ENCODE measurements at regions not wholly inside any gene's neighbourhood (a gene's known extent, or its start where the extent isn't known, plus 50 kb on each side); places are given as distances from the start of the nearest gene placed in this dataset.
"Not testable (repeated sequence)": the region's sequence is repeated elsewhere in the genome, so short reads cannot be mapped to it uniquely, and the experiment has no call there.

DNA sequence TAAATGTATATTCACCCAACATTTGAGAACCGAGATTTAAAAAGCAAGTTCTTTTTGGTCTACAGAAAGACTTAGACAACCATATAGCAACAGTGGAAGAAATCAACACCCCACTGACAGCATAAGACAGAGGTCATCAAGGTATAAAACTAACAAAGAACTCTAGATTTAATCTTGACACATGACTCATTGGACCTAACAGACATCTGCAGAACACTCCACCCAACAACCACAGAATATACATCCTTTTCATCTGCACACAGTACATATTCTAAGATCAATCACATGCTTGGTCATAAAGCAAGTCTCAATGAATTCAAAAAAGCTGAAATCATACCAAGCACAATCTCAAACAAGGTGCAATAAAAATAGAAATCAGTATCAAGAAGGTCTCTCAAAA lies 65.8 kb downstream of the SPIN4 start:
- DNase-seq (ENCODE audit: low read depth) = no peak
- no peak overlapping the region for H3K4me3 ChIP-seq (ENCODE audit: low read depth, low read length)
- TF ChIP-seq, protein P1, sequence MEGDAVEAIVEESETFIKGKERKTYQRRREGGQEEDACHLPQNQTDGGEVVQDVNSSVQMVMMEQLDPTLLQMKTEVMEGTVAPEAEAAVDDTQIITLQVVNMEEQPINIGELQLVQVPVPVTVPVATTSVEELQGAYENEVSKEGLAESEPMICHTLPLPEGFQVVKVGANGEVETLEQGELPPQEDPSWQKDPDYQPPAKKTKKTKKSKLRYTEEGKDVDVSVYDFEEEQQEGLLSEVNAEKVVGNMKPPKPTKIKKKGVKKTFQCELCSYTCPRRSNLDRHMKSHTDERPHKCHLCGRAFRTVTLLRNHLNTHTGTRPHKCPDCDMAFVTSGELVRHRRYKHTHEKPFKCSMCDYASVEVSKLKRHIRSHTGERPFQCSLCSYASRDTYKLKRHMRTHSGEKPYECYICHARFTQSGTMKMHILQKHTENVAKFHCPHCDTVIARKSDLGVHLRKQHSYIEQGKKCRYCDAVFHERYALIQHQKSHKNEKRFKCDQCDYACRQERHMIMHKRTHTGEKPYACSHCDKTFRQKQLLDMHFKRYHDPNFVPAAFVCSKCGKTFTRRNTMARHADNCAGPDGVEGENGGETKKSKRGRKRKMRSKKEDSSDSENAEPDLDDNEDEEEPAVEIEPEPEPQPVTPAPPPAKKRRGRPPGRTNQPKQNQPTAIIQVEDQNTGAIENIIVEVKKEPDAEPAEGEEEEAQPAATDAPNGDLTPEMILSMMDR (IDR thresholded peaks at IDR 0.05; ENCODE audit: control insufficient read depth, extremely low read depth, insufficient read depth) = no peak

GRCh38 chrX:63284659-63285058 lies 66.5 kb downstream of the SPIN4 start:
- TF ChIP-seq, protein P1 (IDR thresholded peaks at IDR 0.05; ENCODE audit: control insufficient read depth, extremely low read depth, insufficient read depth) = no peak
- H3K4me3 ChIP-seq (ENCODE audit: low read depth, low read length) = no peak overlapping the region
- DNase-seq (ENCODE audit: low read depth) = no peak

- DNase-seq (ENCODE audit: low read depth) = no peak
- TF ChIP-seq, protein P1 (IDR thresholded peaks at IDR 0.05; ENCODE audit: control insufficient read depth, extremely low read depth, insufficient read depth) = no peak
- H3K4me3 ChIP-seq (ENCODE audit: low read depth, low read length) = no peak overlapping the region
These were observed 67.8 kb downstream of the SPIN4 start for GRCh38 chrX:63283348-63283747.

DNA sequence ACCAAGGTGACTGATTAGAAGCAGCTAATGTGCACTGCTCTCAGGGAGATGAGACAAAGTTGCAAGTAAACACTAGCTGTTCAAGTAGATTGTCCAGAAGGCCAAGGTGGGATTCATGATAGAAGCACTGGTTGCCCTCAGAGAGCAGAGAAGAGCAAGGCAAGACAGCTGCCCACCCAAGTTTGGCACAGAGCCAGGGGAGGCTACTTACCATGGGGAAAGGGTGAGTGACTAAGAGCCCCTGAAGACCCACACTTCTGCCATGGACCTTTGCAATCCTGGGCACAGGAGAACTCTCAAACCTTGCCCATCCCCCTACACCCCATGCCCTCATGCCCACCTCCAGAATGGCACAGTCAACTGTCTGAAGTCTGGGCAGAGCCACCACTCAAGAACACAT lies 68.3 kb downstream of the SPIN4 start:
- TF ChIP-seq, protein P1 (IDR thresholded peaks at IDR 0.05; ENCODE audit: control insufficient read depth, extremely low read depth, insufficient read depth) = no peak
- DNase-seq (ENCODE audit: low read depth) = no peak
- no peak overlapping the region for H3K4me3 ChIP-seq (ENCODE audit: low read depth, low read length)

DNA sequence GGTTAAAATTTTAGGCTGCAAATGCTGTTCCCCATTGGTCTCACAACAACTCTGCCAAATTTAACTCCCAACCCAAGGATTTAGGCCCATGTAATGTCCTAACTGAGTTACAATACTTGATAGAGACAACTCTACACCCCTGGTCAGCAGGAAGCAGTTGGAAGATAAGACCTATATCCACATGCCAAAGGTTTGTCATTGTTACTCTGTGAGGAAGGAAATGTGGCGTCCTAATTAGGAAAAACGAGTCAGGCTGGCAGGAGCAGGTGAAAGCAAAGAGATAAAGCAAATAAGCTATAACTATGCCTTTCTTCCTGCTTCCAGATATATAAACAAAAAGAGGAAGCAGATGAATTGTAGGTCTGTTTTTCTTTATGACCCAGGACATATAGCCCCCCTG lies 69.1 kb downstream of the SPIN4 start:
- TF ChIP-seq, protein P1 (IDR thresholded peaks at IDR 0.05; ENCODE audit: control insufficient read depth, extremely low read depth, insufficient read depth) = no peak
- DNase-seq (ENCODE audit: low read depth) = peak; percentile 67
- no peak overlapping the region for H3K4me3 ChIP-seq (ENCODE audit: low read depth, low read length)

GRCh38 chrX:63281465-63281864 lies 69.7 kb downstream of the SPIN4 start:
- H3K4me3 ChIP-seq (ENCODE audit: low read depth, low read length) = no peak overlapping the region
- DNase-seq (ENCODE audit: low read depth) = no peak
- TF ChIP-seq, protein P1 (IDR thresholded peaks at IDR 0.05; ENCODE audit: control insufficient read depth, extremely low read depth, insufficient read depth) = no peak

DNA sequence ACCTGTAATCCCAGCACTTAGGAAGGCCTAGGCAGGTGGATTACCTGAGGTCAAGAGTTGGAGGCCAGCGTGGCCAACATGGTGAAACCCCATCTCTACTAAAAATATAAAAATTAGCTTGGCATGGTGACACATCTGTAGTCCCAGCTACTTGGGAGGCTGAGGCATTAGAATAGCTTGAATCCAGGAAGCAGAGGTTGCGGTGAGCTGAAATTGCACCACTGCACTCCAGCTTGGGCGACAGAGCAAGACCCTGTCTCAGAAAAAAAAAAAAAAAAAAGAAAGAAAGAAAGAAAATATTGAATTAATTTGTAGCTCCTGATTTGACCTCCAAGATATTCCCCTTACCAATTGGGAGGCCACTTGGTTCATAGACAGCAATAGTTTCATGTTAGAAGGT lies 73.7 kb downstream of the SPIN4 start:
- H3K4me3 ChIP-seq (ENCODE audit: low read depth, low read length) = not testable (repeated sequence)

More for the DNA sequence above, 73.7 kb downstream of the SPIN4 start:
- DNase-seq (ENCODE audit: low read depth) = not testable (repeated sequence)

All from LNCaP clone FGC (cell line).